HepG2 (cell line): ENCODE measurements at regions not wholly inside any gene's neighbourhood (a gene's known extent, or its start where the extent isn't known, plus 50 kb on each side); places are given as distances from the start of the nearest gene placed in this dataset.

Experiments
- ATAC-seq: fragments of 200-7000 bp; cut with Tn5 transposase; 3 replicates; pipeline ENCODE4 v1.9.1; 2020; ENCODE audit warnings: mild to moderate bottlenecking, moderate library complexity
- BruUV-seq: library from RNA; stranded (reverse); fragments of 400-500 nt; replicated peaks from 2 replicates; lab custom pipeline; 2021; lab: Mats Ljungman, UMichigan
- CTCF ChIA-PET: fragments of 300-600 bp; formaldehyde crosslinking; extraction: SDS; loops from one replicate; lab custom pipeline; 2021; ENCODE audit warnings: low total read pairs, inconsistent platforms, low intra/inter-chr PET ratio; lab: Yijun Ruan, JAX
- POLR2A ChIA-PET: fragments of 350-600 bp; sonication (Branson Sonifier 250); formaldehyde crosslinking; loops from one replicate; lab custom pipeline; 2020; ENCODE audit warnings: antibody characterized with exemption, inconsistent platforms; lab: Yijun Ruan, JAX
- DNase-seq: peaks from one replicate; pipeline ENCODE4 v3.0.0-alpha.2; 2015; ENCODE audit warnings: low spot score
- FAIRE-seq: peaks from 3 replicates; lab custom pipeline; 2011; peaks lifted over from hg19 to GRCh38; lab: Jason Lieb, UNC
- H2AFZ ChIP-seq: one replicate; pipeline ENCODE4 v1.6.1; 2011; ENCODE audit warnings: low read length, inconsistent platforms
- H3K27ac ChIP-seq: fragments of 300-600 bp; 3 replicates; pipeline ENCODE4 v1.8.0; 2011; ENCODE audit warnings: mixed run types, mild to moderate bottlenecking, mixed read lengths, low read length, inconsistent platforms; ENCODE audit not compliant: insufficient read depth; ENCODE audit errors: extremely low read length
- H3K27me3 ChIP-seq, 2 experiments: fragments of 200-600 bp in 1 of 2; 2 replicates in 1 of 2; 3 replicates in 1 of 2; pipeline versions ENCODE4 v1.6.0 to v1.8.0; 2011; ENCODE audit warnings: low read length in 2 of 2, mild to moderate bottlenecking in 2 of 2, moderate library complexity in 2 of 2, inconsistent platforms in 1 of 2; ENCODE audit not compliant: insufficient read depth in 2 of 2, control insufficient read depth in 1 of 2
- H3K36me3 ChIP-seq, 2 experiments: fragments of 200-600 bp in 1 of 2; replicated peaks in 1 of 2; 2 replicates in 1 of 2; 3 replicates in 1 of 2; pipeline versions ENCODE4 v1.5.1 to v1.8.0; 2011; ENCODE audit warnings: low read length in 2 of 2, inconsistent platforms in 1 of 2; ENCODE audit not compliant: insufficient read depth in 2 of 2, control insufficient read depth in 1 of 2
- H3K4me1 ChIP-seq: 2 replicates; pipeline ENCODE4 v1.5.1; 2012; ENCODE audit warnings: low read length, inconsistent platforms; ENCODE audit not compliant: insufficient read depth
- H3K4me2 ChIP-seq: 2 replicates; pipeline ENCODE4 v1.6.0; 2011; ENCODE audit warnings: low read depth, low read length, inconsistent platforms
- H3K4me3 ChIP-seq, 3 experiments: fragments of 200-600 bp in 1 of 3; sonication (generic), shearing (Covaris generic) in 1 of 3; replicated peaks in 1 of 3; 2 replicates each; pipeline ENCODE4 v1.5.1; 2011 to 2016; ENCODE audit warnings: low read length in 3 of 3, inconsistent platforms in 2 of 3, low read depth in 2 of 3, mild to moderate bottlenecking in 2 of 3, control low read depth in 1 of 3, mixed read lengths in 1 of 3; ENCODE audit not compliant: insufficient read depth in 1 of 3
- H3K79me2 ChIP-seq: one replicate; pipeline ENCODE4 v1.6.1; 2011; ENCODE audit warnings: low read length, inconsistent platforms; ENCODE audit not compliant: insufficient read depth
- H3K9ac ChIP-seq: 2 replicates; pipeline ENCODE4 v1.6.0; 2011; ENCODE audit warnings: mild to moderate bottlenecking, low read depth, low read length, inconsistent platforms; ENCODE audit not compliant: insufficient read depth
- H3K9me3 ChIP-seq: 2 replicates; pipeline ENCODE4 v1.5.1; 2012; ENCODE audit warnings: mild to moderate bottlenecking, low read length
- H4K20me1 ChIP-seq: 2 replicates; pipeline ENCODE4 v1.6.0; 2011; ENCODE audit warnings: inconsistent platforms, mild to moderate bottlenecking, low read length, moderate library complexity; ENCODE audit not compliant: insufficient read depth
- CTCF ChIP-seq: sonication (generic); formaldehyde crosslinking; IDR thresholded peaks from 2 replicates; pipeline ENCODE4 v1.5.0; 2020; ENCODE audit warnings: mild to moderate bottlenecking, missing genetic modification reagents, moderate library complexity
- HHEX ChIP-seq: IDR thresholded peaks from 2 replicates; pipeline ENCODE4 v1.6.1; 2016; ENCODE audit warnings: control low read depth
- HNRNPUL1 ChIP-seq: fragments of 200-400 bp; formaldehyde crosslinking; IDR thresholded peaks from 2 replicates; pipeline ENCODE4 v1.6.1; 2017; ENCODE audit warnings: low read depth, mild to moderate bottlenecking, low read length, moderate library complexity
- MLLT10 ChIP-seq: sonication (generic); formaldehyde crosslinking; IDR thresholded peaks from 2 replicates; pipeline ENCODE4 v1.4.0; 2020; ENCODE audit warnings: missing genetic modification reagents
- MNT ChIP-seq: fragments of 450-650 bp; IDR thresholded peaks from 2 replicates; pipeline ENCODE4 v1.6.1; 2016
- NCOA5 ChIP-seq: sonication (generic); formaldehyde crosslinking; IDR thresholded peaks from 2 replicates; pipeline ENCODE4 v1.4.0; 2020; ENCODE audit warnings: missing genetic modification reagents
- NR2C2 ChIP-seq: sonication (generic); formaldehyde crosslinking; IDR thresholded peaks from 2 replicates; pipeline ENCODE4 v1.4.0; 2020; ENCODE audit warnings: missing genetic modification reagents, mild to moderate bottlenecking, moderate library complexity, borderline replicate concordance
- POLR2G ChIP-seq: fragments of 200-400 bp; formaldehyde crosslinking; IDR thresholded peaks from 2 replicates; pipeline ENCODE4 v1.6.1; 2018; ENCODE audit warnings: mild to moderate bottlenecking, low read depth, low read length, moderate library complexity
- SUZ12 ChIP-seq: fragments of 150-350 bp; IDR thresholded peaks from 2 replicates; pipeline ENCODE4 v1.6.1; 2014; ENCODE audit warnings: low read depth, low read length
- TEAD2 ChIP-seq: sonication (generic); formaldehyde crosslinking; IDR thresholded peaks from 2 replicates; pipeline ENCODE4 v1.9.0; 2021; ENCODE audit warnings: missing genetic modification reagents
- THAP11 ChIP-seq: IDR thresholded peaks from 2 replicates; pipeline ENCODE4 v1.6.1; 2016; ENCODE audit warnings: missing biosample characterization, missing genetic modification reagents
- TOPORS ChIP-seq: sonication (generic); formaldehyde crosslinking; IDR thresholded peaks from 2 replicates; pipeline ENCODE4 v1.8.0; 2023; ENCODE audit warnings: mild to moderate bottlenecking, missing genetic modification reagents
- ZFP36 ChIP-seq: fragments of 150-350 bp; IDR thresholded peaks from 2 replicates; pipeline ENCODE4 v1.6.1; 2018; ENCODE audit warnings: borderline replicate concordance, low read length, low read depth; ENCODE audit not compliant: partially characterized antibody
- ZNF260 ChIP-seq: sonication (generic); formaldehyde crosslinking; IDR thresholded peaks from 2 replicates; pipeline ENCODE4 v1.4.0; 2020; ENCODE audit warnings: missing genetic modification reagents, low read depth, mild to moderate bottlenecking, borderline replicate concordance
- ZNF264 ChIP-seq: sonication (generic); formaldehyde crosslinking; IDR thresholded peaks from 2 replicates; pipeline ENCODE4 v1.4.0; 2020; ENCODE audit warnings: missing genetic modification reagents
- ZNF280B ChIP-seq: sonication (generic); formaldehyde crosslinking; IDR thresholded peaks from 2 replicates; pipeline ENCODE4 v1.5.0; 2020; ENCODE audit warnings: missing genetic modification reagents, mild to moderate bottlenecking, borderline replicate concordance
- ZNF678 ChIP-seq: sonication (generic); formaldehyde crosslinking; IDR thresholded peaks from 2 replicates; pipeline ENCODE4 v1.4.0; 2020; ENCODE audit warnings: mild to moderate bottlenecking, missing genetic modification reagents
- ZNF746 ChIP-seq: sonication (generic); formaldehyde crosslinking; IDR thresholded peaks from 2 replicates; pipeline ENCODE4 v1.8.0; 2022; ENCODE audit warnings: mild to moderate bottlenecking, missing genetic modification reagents
- WGBS: methylation state at CpG from one replicate; pipeline ENCODE4 v1.1.6; 2017; ENCODE audit warnings: low lambda C conversion rate; 5-methylcytosine and 5-hydroxymethylcytosine counted together
- in situ Hi-C: cut with HindIII; loops from 2 replicates; pipeline ENCODE4 v1.10.0; 2017; ENCODE audit warnings: low pct_unique_long_range_greater_than_20kb; ENCODE audit not compliant: extremely low pct_ligation_motif_present
- intact Hi-C: fragments of 100-400 bp; cut with micrococcal nuclease; formaldehyde crosslinking; loops from one replicate; pipeline ENCODE4 v1.10.0; 2022; ENCODE audit not compliant: unreplicated experiment

- Histone ChIP-seq H3K27ac (no peak overlapping the region), H3K4me2 (no peak overlapping the region), H4K20me1 (no peaks in the 10 kb centered on the region), H3K4me3 (no peak overlapping the region), H3K27me3 (no peaks in the 10 kb centered on the region), H2AFZ (no peak overlapping the region), H3K4me1 (peaks cover 8% of the 10 kb centered on the region), H3K79me2 (no peaks in the 10 kb centered on the region), H3K9ac (no peak overlapping the region), H3K36me3 (no peaks in the 10 kb centered on the region), H3K9me3 (no peaks in the 10 kb centered on the region)
- CTCF ChIA-PET = no interaction called here
- FAIRE-seq = no peak
- in situ Hi-C loops = no loop called here
- DNase-seq = no peak
- POLR2A ChIA-PET = no interaction called here
- TF ChIP-seq CTCF = no peak
- no peak for TF ChIP-seq THAP11 (CRISPR knock-in tag)
- no peak for TF ChIP-seq ZNF260
- TF ChIP-seq TEAD2 (CRISPR knock-in tag) = no peak
- TF ChIP-seq MNT = no peak
- intact Hi-C loops = no loop called here
- no peak for ATAC-seq
- no TSS peak for BruUV-seq
Observed at GRCh38 chr13:40285634-40286033, 380.8 kb downstream of the FOXO1 start.

GRCh38 chr13:40287428-40287827 lies 379.0 kb downstream of the FOXO1 start:
- Histone ChIP-seq H3K27ac (no peak overlapping the region), H3K4me2 (no peak overlapping the region), H3K79me2 (no peaks in the 10 kb centered on the region), H3K9me3 (no peaks in the 10 kb centered on the region), H3K9ac (no peak overlapping the region), H3K4me1 (peaks cover 8% of the 10 kb centered on the region), H4K20me1 (no peaks in the 10 kb centered on the region), H3K4me3 (no peak overlapping the region), H2AFZ (no peak overlapping the region), H3K27me3 (no peaks in the 10 kb centered on the region), H3K36me3 (no peaks in the 10 kb centered on the region)
- intact Hi-C loops = no loop called here
- CTCF ChIA-PET = no interaction called here
- WGBS = 29% methylated on average over 4 of the region's 4 CpGs
- no TSS peak for BruUV-seq
- in situ Hi-C loops = no loop called here
- DNase-seq (no peak), FAIRE-seq (no peak), ATAC-seq (no peak)
- POLR2A ChIA-PET = no interaction called here
- TF ChIP-seq ZNF280B (CRISPR knock-in tag) = no peak
- TF ChIP-seq HNRNPUL1 = no peak
- no peak for TF ChIP-seq TOPORS (CRISPR knock-in tag)
- no peak for TF ChIP-seq ZNF264 (CRISPR knock-in tag)
- no peak for TF ChIP-seq SUZ12
- no peak for TF ChIP-seq ZFP36
- TF ChIP-seq HHEX (CRISPR knock-in tag) = no peak
- no peak for TF ChIP-seq ZNF678 (CRISPR knock-in tag)
- no peak for TF ChIP-seq NCOA5 (CRISPR knock-in tag)
- no peak for TF ChIP-seq MLLT10
- no peak for TF ChIP-seq POLR2G
- TF ChIP-seq NR2C2 (CRISPR knock-in tag) = no peak
- TF ChIP-seq ZNF746 (CRISPR knock-in tag) = no peak
